ENCODE measurements at regions not wholly inside any gene's neighbourhood (a gene's known extent, or its start where the extent isn't known, plus 50 kb on each side); places are given as distances from the start of the nearest gene placed in this dataset.
A peak's percentile ranks its signal among the peaks of the same experiment; 100 is the strongest.

GRCh38 chr2:126513033-126513432, 142.9 kb upstream of the GYPC start:
- peaks cover 42% of the 10 kb centered on the region for H3K4me1 Mint-ChIP-seq
- TF ChIP-seq CTCF (IDR thresholded peaks at IDR 0.05; ENCODE audit: unreplicated experiment in 3 of 3) = no peak
- no peak overlapping the region for H3K4me3 Mint-ChIP-seq
- no peaks in the 10 kb centered on the region for H3K36me3 Mint-ChIP-seq (ENCODE audit: low read depth)
- peaks cover 8% of the 10 kb centered on the region for H3K27me3 Mint-ChIP-seq (ENCODE audit: low read depth)
- H3K9me3 Mint-ChIP-seq = no peaks in the 10 kb centered on the region
- H3K27ac Mint-ChIP-seq = peak overlapping the region in 2 of 3 experiments; percentile 2 to 31

DNA sequence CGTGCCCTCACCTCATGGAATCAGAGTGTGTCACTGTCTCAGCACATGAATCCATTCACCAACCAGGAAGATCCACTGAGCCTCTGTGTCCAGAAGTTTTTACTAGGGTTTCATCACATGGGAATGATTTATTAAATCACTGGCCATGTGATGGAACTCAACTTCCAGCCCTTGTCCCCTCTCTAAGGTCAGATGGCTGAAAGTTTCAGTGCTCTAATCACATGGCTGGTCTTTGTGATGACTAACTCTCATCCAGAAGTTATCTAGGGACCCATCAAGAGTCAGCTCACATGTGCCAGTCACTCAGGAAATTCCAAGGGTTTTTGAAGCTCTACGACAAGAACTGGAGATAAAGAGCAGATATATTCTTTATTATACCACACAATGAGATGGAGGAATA, 140.5 kb upstream of the GYPC start:
- Mint-ChIP-seq H3K36me3 (ENCODE audit: low read depth) (no peaks in the 10 kb centered on the region), H3K27ac (no peak overlapping the region), H3K27me3 (ENCODE audit: low read depth) (peaks cover 15% of the 10 kb centered on the region)

DNA sequence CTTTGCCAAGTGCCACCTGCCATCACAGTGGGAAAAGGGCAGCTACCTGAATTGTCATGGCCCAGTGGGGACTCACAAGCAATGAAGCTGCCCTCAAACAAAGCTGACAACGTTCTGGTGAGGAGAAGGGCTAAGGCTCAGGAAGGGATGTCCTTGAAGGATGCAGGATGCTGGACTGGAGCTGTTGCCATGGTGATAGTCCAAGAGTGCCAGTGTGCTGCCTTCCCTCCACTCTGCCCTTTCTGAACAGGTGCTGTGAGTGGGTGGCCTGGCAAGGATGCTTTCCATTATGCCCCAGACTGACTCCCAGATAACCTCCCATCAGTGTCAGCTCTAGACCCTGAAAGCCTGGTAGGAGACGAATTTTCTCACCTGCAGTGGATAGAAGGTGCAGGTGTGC, 137.8 kb upstream of the GYPC start:
- no peaks in the 10 kb centered on the region for H3K9me3 Mint-ChIP-seq
- peaks cover 15% of the 10 kb centered on the region for H3K27me3 Mint-ChIP-seq (ENCODE audit: low read depth)
- no peaks in the 10 kb centered on the region for H3K36me3 Mint-ChIP-seq (ENCODE audit: low read depth)
- H3K4me3 Mint-ChIP-seq = no peak overlapping the region
- H3K27ac Mint-ChIP-seq = no peak overlapping the region
- peaks cover 7% of the 10 kb centered on the region for H3K4me1 Mint-ChIP-seq
- no peak for TF ChIP-seq CTCF (IDR thresholded peaks at IDR 0.05; ENCODE audit: unreplicated experiment in 3 of 3)

More for the DNA sequence above, 140.5 kb upstream of the GYPC start:
- Mint-ChIP-seq H3K4me1 (peaks cover 30% of the 10 kb centered on the region), H3K9me3 (no peaks in the 10 kb centered on the region), H3K4me3 (no peak overlapping the region)
- no peak for TF ChIP-seq CTCF (IDR thresholded peaks at IDR 0.05; ENCODE audit: unreplicated experiment in 3 of 3)

GRCh38 chr2:126527836-126528490, 128.0 kb upstream of the GYPC start:
- no peaks in the 10 kb centered on the region for H3K4me1 Mint-ChIP-seq
- H3K27ac Mint-ChIP-seq = no peak overlapping the region
- no peak overlapping the region for H3K4me3 Mint-ChIP-seq
- no peaks in the 10 kb centered on the region for H3K36me3 Mint-ChIP-seq (ENCODE audit: low read depth)
- TF ChIP-seq CTCF (IDR thresholded peaks at IDR 0.05; ENCODE audit: unreplicated experiment in 3 of 3) = peak; percentile 33 to 42 (median 36)
- H3K9me3 Mint-ChIP-seq = no peaks in the 10 kb centered on the region
- H3K27me3 Mint-ChIP-seq (ENCODE audit: low read depth) = no peaks in the 10 kb centered on the region

DNA sequence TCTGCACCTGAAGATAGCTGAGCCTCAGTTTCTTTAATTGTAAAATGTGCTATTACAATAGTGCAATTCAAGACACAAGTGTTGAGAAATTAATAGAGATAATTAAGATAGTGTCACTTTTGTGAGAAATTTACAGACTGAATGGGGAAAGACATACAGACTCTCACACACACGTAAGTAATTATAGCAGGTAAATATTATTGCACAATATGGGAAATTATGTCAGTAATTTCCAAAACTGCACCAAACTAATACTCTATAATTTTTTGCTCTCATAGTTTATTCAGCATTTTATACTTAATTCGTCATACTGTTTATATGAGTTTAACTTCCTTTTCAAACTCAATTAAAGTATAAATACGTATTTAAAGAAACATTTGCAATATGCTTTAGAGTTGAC, 124.9 kb upstream of the GYPC start:
- TF ChIP-seq CTCF (IDR thresholded peaks at IDR 0.05; ENCODE audit: unreplicated experiment in 3 of 3) = no peak

DNA sequence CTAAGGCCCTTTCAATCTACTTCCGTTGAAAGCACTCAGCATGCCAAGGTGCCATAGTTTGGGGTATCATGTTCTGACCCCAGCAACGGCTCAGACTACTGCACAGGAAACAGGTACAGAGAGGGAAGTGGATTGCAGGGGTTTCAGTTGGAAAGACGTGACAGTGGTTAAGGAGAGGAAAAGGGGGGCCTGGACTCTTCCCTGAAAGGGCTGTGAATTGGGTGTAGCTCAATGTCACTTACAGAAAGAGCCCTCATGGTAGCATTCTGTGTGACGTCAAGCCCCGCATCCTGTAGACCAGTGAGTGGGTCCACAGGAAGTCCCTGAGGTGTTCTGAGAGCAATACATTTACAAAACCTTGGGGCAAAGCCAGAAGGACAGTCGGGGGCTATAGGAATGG, 121.5 kb upstream of the GYPC start:
- no peak for TF ChIP-seq CTCF (IDR thresholded peaks at IDR 0.05; ENCODE audit: unreplicated experiment in 3 of 3)
- H3K9me3 Mint-ChIP-seq = peaks cover under 1% of the 10 kb centered on the region
- H3K36me3 Mint-ChIP-seq (ENCODE audit: low read depth) = no peaks in the 10 kb centered on the region
- no peak overlapping the region for H3K27ac Mint-ChIP-seq
- H3K27me3 Mint-ChIP-seq (ENCODE audit: low read depth) = no peaks in the 10 kb centered on the region
- H3K4me3 Mint-ChIP-seq = no peak overlapping the region
- no peaks in the 10 kb centered on the region for H3K4me1 Mint-ChIP-seq

More for the DNA sequence above, 124.9 kb upstream of the GYPC start:
- Mint-ChIP-seq H3K4me3 (no peak overlapping the region), H3K27me3 (ENCODE audit: low read depth) (no peaks in the 10 kb centered on the region), H3K36me3 (ENCODE audit: low read depth) (no peaks in the 10 kb centered on the region), H3K27ac (no peak overlapping the region), H3K9me3 (no peaks in the 10 kb centered on the region), H3K4me1 (no peaks in the 10 kb centered on the region)
